H1 (cell line): ENCODE measurements at regions not wholly inside any gene's neighbourhood (a gene's known extent, or its start where the extent isn't known, plus 50 kb on each side); places are given as distances from the start of the nearest gene placed in this dataset.

ENCODE experiments used
- TEAD4 ChIP-seq: IDR thresholded peaks from 2 replicates; pipeline ENCODE4 v1.6.1; 2012; ENCODE audit warnings: low read depth, low read length, inconsistent platforms, mixed read lengths
- TF ChIP-seq, protein P1 (sequence below): fragments of 300-600 bp; sonication (generic); IDR thresholded peaks from 2 replicates; pipeline ENCODE4 v1.7.1; 2012; ENCODE audit warnings: low read length, moderate library complexity, mild to moderate bottlenecking, inconsistent platforms; ENCODE audit not compliant: insufficient replicate concordance
- TF ChIP-seq, protein P2 (sequence below): IDR thresholded peaks from 2 replicates; pipeline ENCODE4 v1.6.1; 2011; ENCODE audit warnings: low read depth, mild to moderate bottlenecking, low read length; ENCODE audit not compliant: insufficient read depth
- TF ChIP-seq, protein P3 (sequence below): IDR thresholded peaks from 2 replicates; pipeline ENCODE4 v1.6.1; 2012; ENCODE audit warnings: inconsistent platforms

DNA sequence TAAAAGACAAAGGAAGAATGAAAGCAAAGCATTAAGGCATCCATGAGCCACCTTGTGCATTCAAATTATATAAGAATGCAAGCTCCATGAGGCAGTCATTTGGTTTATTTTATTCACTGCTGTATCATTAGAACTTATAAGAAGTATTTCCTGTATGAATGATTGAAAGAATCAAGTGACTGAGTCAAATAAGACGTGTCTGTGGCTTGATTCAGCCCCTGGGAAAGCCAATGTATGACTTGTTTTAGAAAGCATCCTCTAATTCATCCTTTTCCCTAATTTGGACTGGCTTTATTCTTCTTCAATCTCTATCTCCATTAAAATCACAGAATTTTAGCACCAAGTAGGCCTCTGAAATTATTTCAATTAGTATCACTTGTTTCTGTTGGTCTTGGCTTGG lies 461.1 kb downstream of the LPIN1 start (continued):
- TF ChIP-seq, protein P1, sequence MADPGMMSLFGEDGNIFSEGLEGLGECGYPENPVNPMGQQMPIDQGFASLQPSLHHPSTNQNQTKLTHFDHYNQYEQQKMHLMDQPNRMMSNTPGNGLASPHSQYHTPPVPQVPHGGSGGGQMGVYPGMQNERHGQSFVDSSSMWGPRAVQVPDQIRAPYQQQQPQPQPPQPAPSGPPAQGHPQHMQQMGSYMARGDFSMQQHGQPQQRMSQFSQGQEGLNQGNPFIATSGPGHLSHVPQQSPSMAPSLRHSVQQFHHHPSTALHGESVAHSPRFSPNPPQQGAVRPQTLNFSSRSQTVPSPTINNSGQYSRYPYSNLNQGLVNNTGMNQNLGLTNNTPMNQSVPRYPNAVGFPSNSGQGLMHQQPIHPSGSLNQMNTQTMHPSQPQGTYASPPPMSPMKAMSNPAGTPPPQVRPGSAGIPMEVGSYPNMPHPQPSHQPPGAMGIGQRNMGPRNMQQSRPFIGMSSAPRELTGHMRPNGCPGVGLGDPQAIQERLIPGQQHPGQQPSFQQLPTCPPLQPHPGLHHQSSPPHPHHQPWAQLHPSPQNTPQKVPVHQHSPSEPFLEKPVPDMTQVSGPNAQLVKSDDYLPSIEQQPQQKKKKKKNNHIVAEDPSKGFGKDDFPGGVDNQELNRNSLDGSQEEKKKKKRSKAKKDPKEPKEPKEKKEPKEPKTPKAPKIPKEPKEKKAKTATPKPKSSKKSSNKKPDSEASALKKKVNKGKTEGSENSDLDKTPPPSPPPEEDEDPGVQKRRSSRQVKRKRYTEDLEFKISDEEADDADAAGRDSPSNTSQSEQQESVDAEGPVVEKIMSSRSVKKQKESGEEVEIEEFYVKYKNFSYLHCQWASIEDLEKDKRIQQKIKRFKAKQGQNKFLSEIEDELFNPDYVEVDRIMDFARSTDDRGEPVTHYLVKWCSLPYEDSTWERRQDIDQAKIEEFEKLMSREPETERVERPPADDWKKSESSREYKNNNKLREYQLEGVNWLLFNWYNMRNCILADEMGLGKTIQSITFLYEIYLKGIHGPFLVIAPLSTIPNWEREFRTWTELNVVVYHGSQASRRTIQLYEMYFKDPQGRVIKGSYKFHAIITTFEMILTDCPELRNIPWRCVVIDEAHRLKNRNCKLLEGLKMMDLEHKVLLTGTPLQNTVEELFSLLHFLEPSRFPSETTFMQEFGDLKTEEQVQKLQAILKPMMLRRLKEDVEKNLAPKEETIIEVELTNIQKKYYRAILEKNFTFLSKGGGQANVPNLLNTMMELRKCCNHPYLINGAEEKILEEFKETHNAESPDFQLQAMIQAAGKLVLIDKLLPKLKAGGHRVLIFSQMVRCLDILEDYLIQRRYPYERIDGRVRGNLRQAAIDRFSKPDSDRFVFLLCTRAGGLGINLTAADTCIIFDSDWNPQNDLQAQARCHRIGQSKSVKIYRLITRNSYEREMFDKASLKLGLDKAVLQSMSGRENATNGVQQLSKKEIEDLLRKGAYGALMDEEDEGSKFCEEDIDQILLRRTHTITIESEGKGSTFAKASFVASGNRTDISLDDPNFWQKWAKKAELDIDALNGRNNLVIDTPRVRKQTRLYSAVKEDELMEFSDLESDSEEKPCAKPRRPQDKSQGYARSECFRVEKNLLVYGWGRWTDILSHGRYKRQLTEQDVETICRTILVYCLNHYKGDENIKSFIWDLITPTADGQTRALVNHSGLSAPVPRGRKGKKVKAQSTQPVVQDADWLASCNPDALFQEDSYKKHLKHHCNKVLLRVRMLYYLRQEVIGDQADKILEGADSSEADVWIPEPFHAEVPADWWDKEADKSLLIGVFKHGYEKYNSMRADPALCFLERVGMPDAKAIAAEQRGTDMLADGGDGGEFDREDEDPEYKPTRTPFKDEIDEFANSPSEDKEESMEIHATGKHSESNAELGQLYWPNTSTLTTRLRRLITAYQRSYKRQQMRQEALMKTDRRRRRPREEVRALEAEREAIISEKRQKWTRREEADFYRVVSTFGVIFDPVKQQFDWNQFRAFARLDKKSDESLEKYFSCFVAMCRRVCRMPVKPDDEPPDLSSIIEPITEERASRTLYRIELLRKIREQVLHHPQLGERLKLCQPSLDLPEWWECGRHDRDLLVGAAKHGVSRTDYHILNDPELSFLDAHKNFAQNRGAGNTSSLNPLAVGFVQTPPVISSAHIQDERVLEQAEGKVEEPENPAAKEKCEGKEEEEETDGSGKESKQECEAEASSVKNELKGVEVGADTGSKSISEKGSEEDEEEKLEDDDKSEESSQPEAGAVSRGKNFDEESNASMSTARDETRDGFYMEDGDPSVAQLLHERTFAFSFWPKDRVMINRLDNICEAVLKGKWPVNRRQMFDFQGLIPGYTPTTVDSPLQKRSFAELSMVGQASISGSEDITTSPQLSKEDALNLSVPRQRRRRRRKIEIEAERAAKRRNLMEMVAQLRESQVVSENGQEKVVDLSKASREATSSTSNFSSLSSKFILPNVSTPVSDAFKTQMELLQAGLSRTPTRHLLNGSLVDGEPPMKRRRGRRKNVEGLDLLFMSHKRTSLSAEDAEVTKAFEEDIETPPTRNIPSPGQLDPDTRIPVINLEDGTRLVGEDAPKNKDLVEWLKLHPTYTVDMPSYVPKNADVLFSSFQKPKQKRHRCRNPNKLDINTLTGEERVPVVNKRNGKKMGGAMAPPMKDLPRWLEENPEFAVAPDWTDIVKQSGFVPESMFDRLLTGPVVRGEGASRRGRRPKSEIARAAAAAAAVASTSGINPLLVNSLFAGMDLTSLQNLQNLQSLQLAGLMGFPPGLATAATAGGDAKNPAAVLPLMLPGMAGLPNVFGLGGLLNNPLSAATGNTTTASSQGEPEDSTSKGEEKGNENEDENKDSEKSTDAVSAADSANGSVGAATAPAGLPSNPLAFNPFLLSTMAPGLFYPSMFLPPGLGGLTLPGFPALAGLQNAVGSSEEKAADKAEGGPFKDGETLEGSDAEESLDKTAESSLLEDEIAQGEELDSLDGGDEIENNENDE: no peak
- TF ChIP-seq TEAD4: no peak
- TF ChIP-seq, protein P2, sequence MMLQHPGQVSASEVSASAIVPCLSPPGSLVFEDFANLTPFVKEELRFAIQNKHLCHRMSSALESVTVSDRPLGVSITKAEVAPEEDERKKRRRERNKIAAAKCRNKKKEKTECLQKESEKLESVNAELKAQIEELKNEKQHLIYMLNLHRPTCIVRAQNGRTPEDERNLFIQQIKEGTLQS: no peak
- TF ChIP-seq, protein P3, sequence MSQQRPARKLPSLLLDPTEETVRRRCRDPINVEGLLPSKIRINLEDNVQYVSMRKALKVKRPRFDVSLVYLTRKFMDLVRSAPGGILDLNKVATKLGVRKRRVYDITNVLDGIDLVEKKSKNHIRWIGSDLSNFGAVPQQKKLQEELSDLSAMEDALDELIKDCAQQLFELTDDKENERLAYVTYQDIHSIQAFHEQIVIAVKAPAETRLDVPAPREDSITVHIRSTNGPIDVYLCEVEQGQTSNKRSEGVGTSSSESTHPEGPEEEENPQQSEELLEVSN: no peak
- TF ChIP-seq, all 59 proteins: peak for 0
